Upper lobe of left lung (tissue), 6 donors: ENCODE measurements at regions not wholly inside any gene's neighbourhood (a gene's known extent, or its start where the extent isn't known, plus 50 kb on each side); places are given as distances from the start of the nearest gene placed in this dataset.

ENCODE experiments used
- ATAC-seq, 2 donors: fragments of 200-7000 bp; cut with Tn5 transposase; one replicate each; pipeline ENCODE4 v1.9.1; 2022; ENCODE audit warnings: mild to moderate bottlenecking in 2 of 2, moderate library complexity in 2 of 2; ENCODE audit not compliant: low FRiP score in 2 of 2
- DNase-seq, 2 donors: peaks; one replicate each; pipeline ENCODE4 v3.0.0-alpha.2; 2019 to 2020
- H3K27ac ChIP-seq, 4 donors: fragments of 200-600 bp; sonication (generic); one replicate each; pipeline ENCODE4 v1.5.1; 2016 to 2019
- H3K27me3 ChIP-seq, 4 donors: fragments of 200-600 bp; sonication (generic); one replicate each; pipeline ENCODE4 v1.5.1; 2017 to 2019
- H3K36me3 ChIP-seq, 4 donors: fragments of 200-600 bp; sonication (generic); one replicate each; pipeline ENCODE4 v1.5.1; 2016 to 2019
- H3K4me1 ChIP-seq, 4 donors: fragments of 200-600 bp; sonication (generic); one replicate each; pipeline ENCODE4 v1.5.1; 2018 to 2019
- H3K4me3 ChIP-seq, 4 donors: fragments of 200-600 bp; sonication (generic); one replicate each; pipeline ENCODE4 v1.5.1; 2017 to 2019; ENCODE audit warnings: mild to moderate bottlenecking in 2 of 4, moderate library complexity in 1 of 4
- H3K9me3 ChIP-seq, 4 donors: fragments of 200-600 bp; sonication (generic); one replicate each; pipeline ENCODE4 v1.5.1; 2018 to 2019
- CTCF ChIP-seq, 6 experiments: fragments of 450-650 bp in 4 of 6; fragments of 200-600 bp in 2 of 6; sonication (generic) in 2 of 6; IDR thresholded peaks; one replicate each; pipeline ENCODE4 v1.5.1; 2016 to 2019; ENCODE audit warnings: antibody characterized with exemption in 6 of 6
- EP300 ChIP-seq, 4 donors: sonication (generic); formaldehyde crosslinking; IDR thresholded peaks; one replicate each; pipeline ENCODE4 v1.5.1; 2017; ENCODE audit warnings: antibody characterized with exemption in 4 of 4, control low read depth in 2 of 4
- POLR2A ChIP-seq, 4 donors: fragments of 450-650 bp; IDR thresholded peaks; one replicate each; pipeline ENCODE4 v1.5.1; 2016 to 2017; ENCODE audit warnings: antibody characterized with exemption in 4 of 4, mild to moderate bottlenecking in 2 of 4
- POLR2AphosphoS5 ChIP-seq, 2 donors: sonication (generic); formaldehyde crosslinking; IDR thresholded peaks; one replicate each; pipeline ENCODE4 v1.5.1; 2017; ENCODE audit warnings: antibody characterized with exemption in 2 of 2
- WGBS, 2 donors: methylation state at CpG; one replicate each; pipeline ENCODE4 v1.1.5; 2017 to 2018; 5-methylcytosine and 5-hydroxymethylcytosine counted together
- donor health status: DM: no; HTN: no; CAD: no; lungs with moderate emphysema.
- donor health status: DM: no; HTN: yes; CAD: no; lungs with severe emphysema.

GRCh38 chr2:118464546-118465265 is 376.4 kb downstream of the INSIG2 start:
- Histone ChIP-seq H3K4me3 (no peak overlapping the region), H3K9me3 (no peaks in the 10 kb centered on the region), H3K27me3 (no peaks in the 10 kb centered on the region), H3K27ac (no peak overlapping the region), H3K4me1 (no peaks in the 10 kb centered on the region), H3K36me3 (no peaks in the 10 kb centered on the region)
- no peak for TF ChIP-seq CTCF (IDR thresholded peaks at IDR 0.05)
- no peak for TF ChIP-seq POLR2AphosphoS5 (IDR thresholded peaks at IDR 0.05)
- no peak for TF ChIP-seq POLR2A (IDR thresholded peaks at IDR 0.05)
- TF ChIP-seq EP300 (IDR thresholded peaks at IDR 0.05) = no peak
- DNase-seq (no peak), ATAC-seq (no peak)
- 79 to 86% methylated on average over 9 of the region's 9 CpGs for WGBS, 2 donors

GRCh38 chr2:118464046-118464445 is 375.8 kb downstream of the INSIG2 start:
- H3K4me1 ChIP-seq = no peaks in the 10 kb centered on the region
- 81 to 88% methylated on average over 3 of the region's 3 CpGs for WGBS, 2 donors
- TF ChIP-seq EP300 (IDR thresholded peaks at IDR 0.05) = no peak
- no peak for TF ChIP-seq POLR2A (IDR thresholded peaks at IDR 0.05)
- TF ChIP-seq POLR2AphosphoS5 (IDR thresholded peaks at IDR 0.05) = no peak
- no peak for TF ChIP-seq CTCF (IDR thresholded peaks at IDR 0.05)

GRCh38 chr2:118460425-118460824 is 372.2 kb downstream of the INSIG2 start:
- 88 to 92% methylated on average over 5 of the region's 5 CpGs for WGBS, 2 donors
- Histone ChIP-seq H3K36me3 (no peaks in the 10 kb centered on the region), H3K4me1 (no peaks in the 10 kb centered on the region), H3K27me3 (no peaks in the 10 kb centered on the region), H3K9me3 (no peaks in the 10 kb centered on the region), H3K27ac (no peak overlapping the region), H3K4me3 (no peak overlapping the region)
- TF ChIP-seq POLR2AphosphoS5 (IDR thresholded peaks at IDR 0.05) (no peak), CTCF (IDR thresholded peaks at IDR 0.05) (no peak), EP300 (IDR thresholded peaks at IDR 0.05) (no peak), POLR2A (IDR thresholded peaks at IDR 0.05) (no peak)
- ATAC-seq = no peak
- no peak for DNase-seq

More at GRCh38 chr2:118464046-118464445, 375.8 kb downstream of the INSIG2 start:
- ATAC-seq (no peak), DNase-seq (no peak)
- Histone ChIP-seq H3K27ac (no peak overlapping the region), H3K27me3 (no peaks in the 10 kb centered on the region), H3K4me3 (no peak overlapping the region), H3K36me3 (no peaks in the 10 kb centered on the region), H3K9me3 (no peaks in the 10 kb centered on the region)

- 91 to 95% methylated on average over 1 of the region's 1 CpG for WGBS, 2 donors
- Histone ChIP-seq H3K4me3 (no peak overlapping the region), H3K9me3 (no peaks in the 10 kb centered on the region), H3K27me3 (no peaks in the 10 kb centered on the region), H3K4me1 (no peaks in the 10 kb centered on the region), H3K27ac (no peak overlapping the region), H3K36me3 (no peaks in the 10 kb centered on the region)
- no peak for TF ChIP-seq CTCF (IDR thresholded peaks at IDR 0.05)
- no peak for TF ChIP-seq POLR2AphosphoS5 (IDR thresholded peaks at IDR 0.05)
- TF ChIP-seq POLR2A (IDR thresholded peaks at IDR 0.05) = no peak
- TF ChIP-seq EP300 (IDR thresholded peaks at IDR 0.05) = no peak
- ATAC-seq (no peak), DNase-seq (no peak)
Observed at GRCh38 chr2:118459426-118459825, 371.2 kb downstream of the INSIG2 start.

- no peaks in the 10 kb centered on the region for H3K27me3 ChIP-seq
- TF ChIP-seq EP300 (IDR thresholded peaks at IDR 0.05) (no peak), CTCF (IDR thresholded peaks at IDR 0.05) (no peak), POLR2A (IDR thresholded peaks at IDR 0.05) (no peak), POLR2AphosphoS5 (IDR thresholded peaks at IDR 0.05) (no peak)
- H3K36me3 ChIP-seq = no peaks in the 10 kb centered on the region
- no peaks in the 10 kb centered on the region for H3K4me1 ChIP-seq
- 80 to 83% methylated on average over 3 of the region's 3 CpGs for WGBS, 2 donors
- H3K4me3 ChIP-seq = no peak overlapping the region
- H3K27ac ChIP-seq = no peak overlapping the region
- no peak for DNase-seq
- no peaks in the 10 kb centered on the region for H3K9me3 ChIP-seq
- ATAC-seq = no peak
Observed at GRCh38 chr2:118457951-118458350, 369.7 kb downstream of the INSIG2 start.
